PC-3 (cell line): ENCODE measurements at regions not wholly inside any gene's neighbourhood (a gene's known extent, or its start where the extent isn't known, plus 50 kb on each side); places are given as distances from the start of the nearest gene placed in this dataset.
A peak's percentile ranks its signal among the peaks of the same experiment; 100 is the strongest.

Experiments
- ATAC-seq: fragments of 200-7000 bp; cut with Tn5 transposase; 2 replicates; pipeline ENCODE4 v1.9.1; 2020; ENCODE audit warnings: mild to moderate bottlenecking, moderate library complexity
- BruUV-seq: library from RNA; stranded (reverse); fragments of 400-500 nt; replicated peaks from 2 replicates; lab custom pipeline; 2021; lab: Mats Ljungman, UMichigan
- CTCF ChIA-PET: fragments of 300-600 bp; sonication (Branson Sonifier 250); formaldehyde crosslinking; loops from one replicate; lab custom pipeline; 2022; ENCODE audit warnings: antibody characterized with exemption; lab: Charles Lee
- POLR2A ChIA-PET: fragments of 300-600 bp; sonication (Branson Sonifier 250); formaldehyde crosslinking; loops from one replicate; lab custom pipeline; 2022; ENCODE audit warnings: antibody characterized with exemption; ENCODE audit not compliant: unreplicated experiment; lab: Charles Lee
- DNase-seq: peaks from one replicate; pipeline ENCODE4 v3.0.0-alpha.2; 2015
- H2AFZ ChIP-seq: fragments of 300-600 bp; sonication (generic); 2 replicates; pipeline ENCODE4 v1.6.0; 2016; ENCODE audit warnings: antibody characterized with exemption, low read length
- H3F3A ChIP-seq: fragments of 300-600 bp; sonication (generic); one replicate; pipeline ENCODE4 v1.6.0; 2017; ENCODE audit warnings: antibody characterized with exemption, low read length, control low read depth, mild to moderate bottlenecking; ENCODE audit not compliant: unreplicated experiment
- H3K27ac ChIP-seq: fragments of 300-600 bp; sonication (generic); 2 replicates; pipeline ENCODE4 v1.5.1; 2016; ENCODE audit warnings: mild to moderate bottlenecking, low read length
- H3K27me3 ChIP-seq: fragments of 300-600 bp; sonication (generic); 2 replicates; pipeline ENCODE4 v1.6.1; 2016; ENCODE audit warnings: low read length, mixed read lengths
- H3K36me3 ChIP-seq: fragments of 300-600 bp; sonication (generic); 2 replicates; pipeline ENCODE4 v1.6.1; 2016; ENCODE audit warnings: low read depth, mixed run types, low read length, mixed read lengths
- H3K4me1 ChIP-seq: fragments of 300-600 bp; sonication (generic); 2 replicates; pipeline ENCODE4 v1.5.1; 2016; ENCODE audit warnings: low read length; ENCODE audit not compliant: insufficient read depth
- H3K4me2 ChIP-seq: fragments of 300-600 bp; sonication (generic); 2 replicates; pipeline ENCODE4 v1.6.0; 2016; ENCODE audit warnings: low read length
- H3K4me3 ChIP-seq: fragments of 300-600 bp; sonication (generic); 2 replicates; pipeline ENCODE4 v1.5.1; 2016; ENCODE audit warnings: mild to moderate bottlenecking, low read length, mixed read lengths
- H3K79me2 ChIP-seq: fragments of 300-600 bp; sonication (generic); 2 replicates; pipeline ENCODE4 v1.6.1; 2017; ENCODE audit warnings: low read length, mixed read lengths
- H3K9ac ChIP-seq: fragments of 300-600 bp; sonication (generic); 2 replicates; pipeline ENCODE4 v1.6.0; 2016; ENCODE audit warnings: mild to moderate bottlenecking, low read length
- H3K9me2 ChIP-seq: fragments of 300-600 bp; sonication (generic); replicated peaks from 2 replicates; pipeline ENCODE4 v1.6.1; 2016; ENCODE audit warnings: mixed run types, low read length, mixed read lengths
- H3K9me3 ChIP-seq: fragments of 300-600 bp; sonication (generic); 2 replicates; pipeline ENCODE4 v1.6.1; 2016; ENCODE audit warnings: low read length, mixed read lengths
- H4K20me1 ChIP-seq: fragments of 300-600 bp; sonication (generic); 2 replicates; pipeline ENCODE4 v1.6.1; 2016; ENCODE audit warnings: low read length, mixed read lengths
- EZH2 ChIP-seq: fragments of 300-600 bp; sonication (generic); IDR thresholded peaks from one replicate; pipeline ENCODE4 v1.6.1; 2017; ENCODE audit warnings: antibody characterized with exemption, mild to moderate bottlenecking, low read length; ENCODE audit not compliant: unreplicated experiment
- EZH2phosphoT487 ChIP-seq: fragments of 300-600 bp; sonication (generic); IDR thresholded peaks from 2 replicates; pipeline ENCODE4 v1.6.1; 2018; ENCODE audit warnings: mild to moderate bottlenecking, antibody characterized with exemption, low read length, borderline replicate concordance
- intact Hi-C: fragments of 100-400 bp; cut with micrococcal nuclease; formaldehyde crosslinking; loops from 2 replicates; pipeline ENCODE4 v1.9.0; 2023
- TF ChIP-seq, protein P1 (sequence below): fragments of 300-600 bp; sonication (generic); conservative IDR thresholded peaks from 2 replicates; pipeline ENCODE4 v1.5.1; 2017; ENCODE audit warnings: antibody characterized with exemption, low read depth, mild to moderate bottlenecking, low read length

DNA sequence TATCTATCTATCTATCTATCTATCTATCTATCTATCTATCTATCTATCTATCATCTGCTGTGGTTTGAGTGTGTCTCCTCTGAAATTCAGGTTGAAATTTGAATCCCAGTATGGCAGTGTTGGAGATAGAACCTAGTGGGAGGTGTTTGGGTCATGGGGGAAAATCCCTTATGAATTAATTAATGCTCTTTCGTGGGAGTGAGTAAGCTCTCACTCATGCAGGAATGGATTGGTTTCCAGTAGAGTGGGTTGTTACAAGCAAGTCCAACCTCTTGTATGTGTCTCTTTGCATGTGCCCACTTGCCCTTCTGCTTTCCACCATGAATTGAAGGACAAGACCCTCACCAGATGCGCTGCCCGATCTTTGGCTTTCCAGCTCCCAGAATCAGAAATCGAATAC is 113.0 kb downstream of the ANXA1 start:
- no peaks in the 10 kb centered on the region for H3K9me2 ChIP-seq
- no peaks in the 10 kb centered on the region for H3K27me3 ChIP-seq
- BruUV-seq: no TSS peak
- no peaks in the 10 kb centered on the region for H4K20me1 ChIP-seq
- TF ChIP-seq EZH2 (no peak), EZH2phosphoT487 (no peak)
- TF ChIP-seq, protein P1, sequence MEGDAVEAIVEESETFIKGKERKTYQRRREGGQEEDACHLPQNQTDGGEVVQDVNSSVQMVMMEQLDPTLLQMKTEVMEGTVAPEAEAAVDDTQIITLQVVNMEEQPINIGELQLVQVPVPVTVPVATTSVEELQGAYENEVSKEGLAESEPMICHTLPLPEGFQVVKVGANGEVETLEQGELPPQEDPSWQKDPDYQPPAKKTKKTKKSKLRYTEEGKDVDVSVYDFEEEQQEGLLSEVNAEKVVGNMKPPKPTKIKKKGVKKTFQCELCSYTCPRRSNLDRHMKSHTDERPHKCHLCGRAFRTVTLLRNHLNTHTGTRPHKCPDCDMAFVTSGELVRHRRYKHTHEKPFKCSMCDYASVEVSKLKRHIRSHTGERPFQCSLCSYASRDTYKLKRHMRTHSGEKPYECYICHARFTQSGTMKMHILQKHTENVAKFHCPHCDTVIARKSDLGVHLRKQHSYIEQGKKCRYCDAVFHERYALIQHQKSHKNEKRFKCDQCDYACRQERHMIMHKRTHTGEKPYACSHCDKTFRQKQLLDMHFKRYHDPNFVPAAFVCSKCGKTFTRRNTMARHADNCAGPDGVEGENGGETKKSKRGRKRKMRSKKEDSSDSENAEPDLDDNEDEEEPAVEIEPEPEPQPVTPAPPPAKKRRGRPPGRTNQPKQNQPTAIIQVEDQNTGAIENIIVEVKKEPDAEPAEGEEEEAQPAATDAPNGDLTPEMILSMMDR: no peak
- no peaks in the 10 kb centered on the region for H3K79me2 ChIP-seq
- no peaks in the 10 kb centered on the region for H3K36me3 ChIP-seq
- no peak overlapping the region for H2AFZ ChIP-seq
- intact Hi-C loops: no loop called here
- H3K4me2 ChIP-seq: no peak overlapping the region
- POLR2A ChIA-PET: no interaction called here
- CTCF ChIA-PET: no interaction called here
- ATAC-seq: no peak
- H3K4me1 ChIP-seq: no peaks in the 10 kb centered on the region
- H3K4me3 ChIP-seq: no peak overlapping the region
- H3K9me3 ChIP-seq: no peaks in the 10 kb centered on the region
- no peak overlapping the region for H3K9ac ChIP-seq
- H3K27ac ChIP-seq: no peak overlapping the region
- no peak for DNase-seq
- H3F3A ChIP-seq: no peaks in the 10 kb centered on the region

DNA sequence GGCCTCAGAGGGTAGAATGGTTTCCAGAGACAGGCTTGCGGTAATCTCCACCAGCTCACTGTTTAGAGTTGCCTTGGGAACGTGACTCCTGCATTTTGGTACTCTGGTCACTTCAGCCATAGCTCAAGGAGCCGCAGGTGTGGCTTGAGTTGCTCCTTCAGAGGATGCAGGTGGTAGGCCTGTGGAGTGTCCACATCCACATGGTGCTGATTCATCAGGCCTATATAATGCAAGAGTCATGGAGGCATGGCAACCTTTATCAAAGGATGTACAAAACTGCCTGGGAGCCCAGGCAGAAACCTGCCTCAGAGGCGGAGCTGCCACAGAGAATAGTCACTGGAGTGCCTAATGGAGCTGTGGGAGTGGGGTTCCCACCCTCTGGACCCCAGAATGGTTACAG is 114.2 kb downstream of the ANXA1 start:
- no TSS peak for BruUV-seq
- no peak for ATAC-seq
- no peak for DNase-seq
- no peak overlapping the region for H3K4me3 ChIP-seq
- H4K20me1 ChIP-seq: no peaks in the 10 kb centered on the region
- ChIA-PET CTCF (no interaction called here), POLR2A (no interaction called here)
- H3K36me3 ChIP-seq: no peaks in the 10 kb centered on the region
- no peaks in the 10 kb centered on the region for H3K9me2 ChIP-seq
- H3K9ac ChIP-seq: no peak overlapping the region
- no peak overlapping the region for H2AFZ ChIP-seq
- no peak overlapping the region for H3K4me2 ChIP-seq
- H3K27me3 ChIP-seq: no peaks in the 10 kb centered on the region
- H3K27ac ChIP-seq: no peak overlapping the region
- no peaks in the 10 kb centered on the region for H3F3A ChIP-seq
- H3K4me1 ChIP-seq: no peaks in the 10 kb centered on the region
- no peaks in the 10 kb centered on the region for H3K79me2 ChIP-seq
- TF ChIP-seq EZH2 (no peak), EZH2phosphoT487 (no peak)
- TF ChIP-seq, protein P1: no peak
- intact Hi-C loops: no loop called here
- H3K9me3 ChIP-seq: no peaks in the 10 kb centered on the region

DNA sequence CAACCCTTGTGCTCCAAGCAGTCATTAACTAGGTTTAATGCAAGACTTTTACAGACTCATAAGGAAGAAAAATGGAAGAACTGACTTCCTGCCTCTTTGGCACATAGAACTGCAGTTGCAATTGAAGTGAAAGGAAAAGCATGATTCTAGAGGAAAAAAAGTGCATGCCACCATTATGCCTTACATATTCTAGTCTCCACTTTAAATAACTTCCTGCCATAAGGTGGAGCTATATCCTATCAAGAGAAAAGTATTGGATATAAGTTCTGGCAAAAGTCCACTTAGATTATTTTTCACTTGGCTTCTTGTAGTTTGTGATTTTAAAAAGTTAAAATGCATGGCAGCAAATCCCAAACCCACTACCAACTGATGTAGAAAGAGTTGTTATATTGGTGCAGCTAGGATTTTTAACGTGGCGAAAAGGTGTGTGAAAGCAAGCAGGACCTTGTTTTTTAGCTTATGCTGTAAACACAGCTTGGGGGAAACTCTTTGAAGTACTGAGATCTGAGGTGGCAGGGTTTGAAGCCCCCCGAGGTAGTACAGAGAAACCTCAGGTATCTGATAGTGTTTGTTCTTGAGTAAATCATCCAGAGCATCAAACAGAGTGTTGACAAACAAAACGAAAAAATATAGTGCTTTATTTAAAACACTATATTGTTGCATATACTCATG is 117.9 kb downstream of the ANXA1 start:
- BruUV-seq: no TSS peak
- Histone ChIP-seq H3K9me3 (no peaks in the 10 kb centered on the region), H3K4me1 (peaks cover 4% of the 10 kb centered on the region), H3K4me2 (no peak overlapping the region), H3K4me3 (no peak overlapping the region), H3K79me2 (no peaks in the 10 kb centered on the region), H4K20me1 (no peaks in the 10 kb centered on the region), H2AFZ (no peak overlapping the region), H3F3A (no peaks in the 10 kb centered on the region), H3K9me2 (no peaks in the 10 kb centered on the region), H3K27me3 (no peaks in the 10 kb centered on the region), H3K27ac (no peak overlapping the region), H3K9ac (no peak overlapping the region), H3K36me3 (no peaks in the 10 kb centered on the region)
- DNase-seq (peak; percentile 38), ATAC-seq (no peak)
- CTCF ChIA-PET: no interaction called here
- intact Hi-C loops: no loop called here
- POLR2A ChIA-PET: no interaction called here
- TF ChIP-seq, protein P1: peak; percentile 49; the same call in 1 of the 2 replicates
- TF ChIP-seq EZH2phosphoT487: no peak
